Uterus (tissue), 3 donors: ENCODE measurements at regions not wholly inside any gene's neighbourhood (a gene's known extent, or its start where the extent isn't known, plus 50 kb on each side); places are given as distances from the start of the nearest gene placed in this dataset.

Source experiments
- DNase-seq, 2 donors: peaks; one replicate each; pipeline ENCODE4 v3.0.0-alpha.2; 2019 to 2020
- H3K27ac ChIP-seq, 2 donors: fragments of 200-600 bp; sonication (generic); 1 replicate in 1 of 2; 2 replicates in 1 of 2; pipeline ENCODE4 v1.5.1; 2016 to 2018
- H3K27me3 ChIP-seq, 2 donors: fragments of 200-600 bp; sonication (generic); one replicate each; pipeline ENCODE4 v1.5.1; 2018 to 2019; ENCODE audit warnings: control low read depth in 1 of 2
- H3K36me3 ChIP-seq, 2 donors: fragments of 200-600 bp; sonication (generic); one replicate each; pipeline ENCODE4 v1.5.1; 2019; ENCODE audit warnings: control low read depth in 1 of 2
- H3K4me1 ChIP-seq, 2 donors: fragments of 200-600 bp; sonication (generic); one replicate each; pipeline ENCODE4 v1.5.1; 2018 to 2019; ENCODE audit warnings: control low read depth in 1 of 2
- H3K4me3 ChIP-seq, 2 donors: fragments of 200-600 bp; sonication (generic); 1 replicate in 1 of 2; 2 replicates in 1 of 2; pipeline ENCODE4 v1.5.1; 2018 to 2019; ENCODE audit warnings: mild to moderate bottlenecking in 1 of 2
- H3K9me3 ChIP-seq, 2 donors: fragments of 200-600 bp; sonication (generic); one replicate each; pipeline ENCODE4 v1.5.1; 2019; ENCODE audit warnings: control low read depth in 1 of 2
- POLR2A ChIP-seq, 2 donors: fragments of 450-650 bp; IDR thresholded peaks; one replicate each; pipeline ENCODE4 v1.6.1; 2016; ENCODE audit warnings: antibody characterized with exemption in 2 of 2, mild to moderate bottlenecking in 1 of 2, moderate library complexity in 1 of 2
- intact Hi-C: fragments of 100-400 bp; cut with DNase I; formaldehyde crosslinking; loops from one replicate; pipeline ENCODE4 v1.15.1; 2023; ENCODE audit warnings: low total_unique reads
- TF ChIP-seq, protein P1 (sequence below), 4 experiments: fragments of 200-600 bp in 2 of 4; fragments of 450-650 bp in 2 of 4; sonication (generic) in 2 of 4; IDR thresholded peaks; one replicate each; pipeline ENCODE4 v1.5.1; 2016 to 2019; ENCODE audit warnings: antibody characterized with exemption in 4 of 4, mild to moderate bottlenecking in 2 of 4, moderate library complexity in 1 of 4
- donor health status: DM: yes; HTN: yes; CAD: no.

DNA sequence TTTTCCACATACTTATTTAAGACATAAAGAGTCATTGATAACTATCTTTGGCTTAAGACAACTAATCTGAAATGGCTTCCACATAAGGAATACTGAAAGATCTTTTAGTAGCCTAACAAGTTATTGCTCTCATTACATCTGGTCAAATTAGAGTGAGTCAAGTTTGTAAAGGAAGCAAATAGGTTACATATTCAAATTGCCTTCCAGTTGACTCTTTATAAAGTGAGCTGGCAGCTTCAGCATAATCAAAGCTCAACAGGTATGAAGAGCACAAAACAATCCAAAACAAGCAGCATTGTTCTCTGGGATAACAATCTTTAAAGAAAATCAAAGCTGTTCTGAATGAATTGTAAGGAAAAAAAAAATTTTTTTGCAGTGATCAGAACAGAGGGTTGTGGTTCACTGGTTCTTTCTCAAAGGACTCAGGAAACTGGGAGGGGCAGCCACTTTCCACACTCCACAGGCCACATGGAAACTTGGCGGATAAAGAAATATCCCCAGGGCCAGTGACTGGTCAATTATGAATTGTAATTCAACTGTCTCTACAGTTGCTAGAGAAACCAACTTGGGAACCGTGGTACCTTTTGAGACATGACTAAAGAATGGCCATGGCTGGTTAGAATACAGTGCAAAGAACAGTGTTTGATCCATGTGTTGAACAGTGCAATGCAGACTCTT lies 369.3 kb upstream of the KCNH7 start:
- Histone ChIP-seq H3K36me3 (no peaks in the 10 kb centered on the region), H3K27ac (no peak overlapping the region), H3K4me1 (no peaks in the 10 kb centered on the region), H3K9me3 (no peaks in the 10 kb centered on the region), H3K4me3 (no peak overlapping the region), H3K27me3 (no peaks in the 10 kb centered on the region)
- TF ChIP-seq POLR2A (IDR thresholded peaks at IDR 0.05): no peak
- TF ChIP-seq, protein P1, sequence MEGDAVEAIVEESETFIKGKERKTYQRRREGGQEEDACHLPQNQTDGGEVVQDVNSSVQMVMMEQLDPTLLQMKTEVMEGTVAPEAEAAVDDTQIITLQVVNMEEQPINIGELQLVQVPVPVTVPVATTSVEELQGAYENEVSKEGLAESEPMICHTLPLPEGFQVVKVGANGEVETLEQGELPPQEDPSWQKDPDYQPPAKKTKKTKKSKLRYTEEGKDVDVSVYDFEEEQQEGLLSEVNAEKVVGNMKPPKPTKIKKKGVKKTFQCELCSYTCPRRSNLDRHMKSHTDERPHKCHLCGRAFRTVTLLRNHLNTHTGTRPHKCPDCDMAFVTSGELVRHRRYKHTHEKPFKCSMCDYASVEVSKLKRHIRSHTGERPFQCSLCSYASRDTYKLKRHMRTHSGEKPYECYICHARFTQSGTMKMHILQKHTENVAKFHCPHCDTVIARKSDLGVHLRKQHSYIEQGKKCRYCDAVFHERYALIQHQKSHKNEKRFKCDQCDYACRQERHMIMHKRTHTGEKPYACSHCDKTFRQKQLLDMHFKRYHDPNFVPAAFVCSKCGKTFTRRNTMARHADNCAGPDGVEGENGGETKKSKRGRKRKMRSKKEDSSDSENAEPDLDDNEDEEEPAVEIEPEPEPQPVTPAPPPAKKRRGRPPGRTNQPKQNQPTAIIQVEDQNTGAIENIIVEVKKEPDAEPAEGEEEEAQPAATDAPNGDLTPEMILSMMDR (IDR thresholded peaks at IDR 0.05): no peak
- intact Hi-C loops: no loop called here
- no peak for DNase-seq

DNA sequence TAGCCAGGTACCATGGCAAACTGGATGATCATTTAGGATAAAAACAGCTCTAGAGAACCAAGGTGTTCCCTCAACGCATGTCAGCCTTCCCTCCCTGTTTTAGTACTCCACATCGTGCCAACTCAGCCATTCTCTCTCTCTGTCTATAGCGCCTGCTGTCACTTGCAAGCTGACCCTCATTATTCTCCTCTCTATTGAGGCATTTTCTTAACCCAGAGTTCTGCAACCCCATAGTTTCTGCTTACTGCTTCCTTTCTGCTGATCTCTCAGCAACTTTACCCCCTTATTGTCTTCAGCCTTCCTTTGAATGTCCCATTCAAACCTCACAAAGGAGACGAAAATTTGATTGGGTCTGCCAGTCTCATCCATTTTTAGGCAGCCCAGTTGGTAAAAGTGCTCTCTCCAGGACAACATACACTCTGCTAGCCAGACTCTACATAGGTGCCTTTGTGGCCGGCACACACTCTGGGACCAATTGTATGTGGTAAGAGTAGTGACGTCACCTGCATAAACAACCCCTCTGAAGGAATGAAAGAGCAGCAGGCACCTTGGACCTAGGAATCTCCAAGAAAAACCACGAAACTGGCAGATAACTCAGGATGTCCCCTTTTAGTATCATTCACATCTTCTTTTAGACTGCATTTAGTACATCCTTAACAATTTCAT lies 367.2 kb upstream of the KCNH7 start:
- Histone ChIP-seq H3K27me3 (no peaks in the 10 kb centered on the region), H3K4me3 (no peak overlapping the region), H3K36me3 (no peaks in the 10 kb centered on the region), H3K27ac (no peak overlapping the region), H3K9me3 (no peaks in the 10 kb centered on the region), H3K4me1 (no peaks in the 10 kb centered on the region)
- intact Hi-C loops: no loop called here
- no peak for DNase-seq
- TF ChIP-seq, protein P1 (IDR thresholded peaks at IDR 0.05): no peak
- no peak for TF ChIP-seq POLR2A (IDR thresholded peaks at IDR 0.05)

DNA sequence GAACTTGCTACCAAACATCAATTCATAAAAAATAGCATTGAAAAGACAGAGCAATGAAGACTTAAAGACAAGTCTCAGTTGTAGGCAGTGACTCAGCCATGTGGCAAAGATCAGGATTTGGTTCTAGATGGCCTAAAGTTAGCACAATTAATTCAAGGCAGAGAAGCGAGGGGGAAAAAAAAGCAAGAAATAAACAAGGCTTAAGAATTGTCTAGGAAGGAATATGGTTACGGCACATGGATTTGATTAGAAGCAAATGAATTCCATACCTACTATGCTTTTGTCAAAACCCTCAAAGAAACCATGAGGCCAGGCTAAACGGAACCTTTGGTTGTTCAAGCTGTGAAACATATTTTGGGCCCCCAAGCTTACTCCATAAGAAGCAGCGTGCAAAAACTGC lies 362.2 kb upstream of the KCNH7 start:
- intact Hi-C loops: no loop called here
- no peaks in the 10 kb centered on the region for H3K4me1 ChIP-seq
- no peak for DNase-seq
- TF ChIP-seq POLR2A (IDR thresholded peaks at IDR 0.05): no peak
- TF ChIP-seq, protein P1 (IDR thresholded peaks at IDR 0.05): no peak
- H3K9me3 ChIP-seq: no peaks in the 10 kb centered on the region
- H3K4me3 ChIP-seq: no peak overlapping the region
- H3K36me3 ChIP-seq: no peaks in the 10 kb centered on the region
- no peaks in the 10 kb centered on the region for H3K27me3 ChIP-seq
- H3K27ac ChIP-seq: no peak overlapping the region

DNA sequence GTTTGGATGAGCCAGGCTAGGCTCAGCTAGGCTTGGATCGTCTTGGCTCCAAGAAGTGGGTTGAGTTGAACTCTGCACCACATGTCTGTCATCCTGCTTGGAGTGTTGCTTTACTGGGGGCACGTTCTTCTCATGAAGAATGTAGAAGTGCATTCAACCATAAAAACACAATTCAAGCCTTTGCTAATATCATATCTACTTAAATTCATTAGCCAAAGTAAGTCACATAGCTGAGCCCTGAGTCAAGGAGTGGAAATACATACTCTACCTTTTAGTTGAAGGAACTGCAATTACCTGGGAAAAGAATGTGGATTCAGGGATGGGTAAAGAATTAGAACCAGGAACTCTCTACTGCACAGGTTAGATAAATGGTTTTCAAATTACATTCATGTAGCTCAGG lies 360.4 kb upstream of the KCNH7 start:
- intact Hi-C loops: no loop called here
- H3K27ac ChIP-seq: no peak overlapping the region
- H3K27me3 ChIP-seq: no peaks in the 10 kb centered on the region
- no peaks in the 10 kb centered on the region for H3K9me3 ChIP-seq
- TF ChIP-seq, protein P1 (IDR thresholded peaks at IDR 0.05): no peak
- TF ChIP-seq POLR2A (IDR thresholded peaks at IDR 0.05): no peak
- no peak overlapping the region for H3K4me3 ChIP-seq
- no peaks in the 10 kb centered on the region for H3K4me1 ChIP-seq
- no peak for DNase-seq
- no peaks in the 10 kb centered on the region for H3K36me3 ChIP-seq

DNA sequence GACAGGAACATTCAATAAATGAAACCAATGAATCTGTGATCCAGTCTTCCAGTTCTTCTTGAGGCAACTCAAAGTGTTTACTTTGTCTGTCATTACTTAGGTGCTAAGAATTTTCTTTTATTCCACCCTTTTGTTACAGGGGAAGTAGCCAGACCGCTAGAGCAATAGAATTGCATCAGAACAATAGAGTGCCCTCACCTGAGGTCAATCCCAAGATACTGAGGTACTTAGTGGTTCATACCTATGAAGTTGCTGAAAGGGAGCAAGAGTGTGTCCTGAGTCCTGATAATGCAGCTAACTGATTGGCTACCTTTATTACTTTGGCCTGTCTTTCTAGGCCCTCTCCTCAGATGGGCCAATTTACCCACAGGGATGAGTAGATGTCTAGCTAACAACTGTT lies 359.4 kb upstream of the KCNH7 start:
- Histone ChIP-seq H3K27ac (no peak overlapping the region), H3K9me3 (no peaks in the 10 kb centered on the region), H3K27me3 (no peaks in the 10 kb centered on the region), H3K4me3 (no peak overlapping the region), H3K36me3 (no peaks in the 10 kb centered on the region), H3K4me1 (no peaks in the 10 kb centered on the region)
- intact Hi-C loops: no loop called here
- DNase-seq: no peak
- TF ChIP-seq, protein P1 (IDR thresholded peaks at IDR 0.05): no peak
- TF ChIP-seq POLR2A (IDR thresholded peaks at IDR 0.05): no peak
